Chondrocyte (in vitro differentiated cells): ENCODE measurements at regions not wholly inside any gene's neighbourhood (a gene's known extent, or its start where the extent isn't known, plus 50 kb on each side); places are given as distances from the start of the nearest gene placed in this dataset.
A peak's percentile ranks its signal among the peaks of the same experiment; 100 is the strongest.

Source experiments
- DNase-seq: peaks from one replicate; pipeline ENCODE4 v3.0.0; 2021; ENCODE audit warnings: mixed read lengths, low spot score
- H3K27ac Mint-ChIP-seq: one replicate; pipeline ENCODE4 v1.8.0; 2021; ENCODE audit warnings: mild to moderate bottlenecking, moderate library complexity, mixed read lengths; ENCODE audit not compliant: unreplicated experiment
- H3K27me3 Mint-ChIP-seq: 2 replicates; pipeline ENCODE4 v1.8.0; 2021; ENCODE audit warnings: low read depth, mixed read lengths
- H3K36me3 Mint-ChIP-seq: 2 replicates; pipeline ENCODE4 v1.8.0; 2021; ENCODE audit warnings: low read depth, mixed read lengths
- H3K4me1 Mint-ChIP-seq: 2 replicates; pipeline ENCODE4 v1.8.0; 2021; ENCODE audit warnings: low read depth, mild to moderate bottlenecking, mixed read lengths
- H3K4me3 Mint-ChIP-seq: one replicate; pipeline ENCODE4 v1.8.0; 2021; ENCODE audit warnings: mild to moderate bottlenecking, moderate library complexity, mixed read lengths; ENCODE audit not compliant: unreplicated experiment
- H3K9me3 Mint-ChIP-seq: 2 replicates; pipeline ENCODE4 v1.8.0; 2021; ENCODE audit warnings: low read depth, mixed read lengths
- TF ChIP-seq, protein P1 (sequence below): fragments of 200-600 bp; sonication (generic); IDR thresholded peaks from 2 replicates; pipeline ENCODE4 v1.5.0; 2021; ENCODE audit warnings: antibody characterized with exemption, mild to moderate bottlenecking, moderate library complexity

DNA sequence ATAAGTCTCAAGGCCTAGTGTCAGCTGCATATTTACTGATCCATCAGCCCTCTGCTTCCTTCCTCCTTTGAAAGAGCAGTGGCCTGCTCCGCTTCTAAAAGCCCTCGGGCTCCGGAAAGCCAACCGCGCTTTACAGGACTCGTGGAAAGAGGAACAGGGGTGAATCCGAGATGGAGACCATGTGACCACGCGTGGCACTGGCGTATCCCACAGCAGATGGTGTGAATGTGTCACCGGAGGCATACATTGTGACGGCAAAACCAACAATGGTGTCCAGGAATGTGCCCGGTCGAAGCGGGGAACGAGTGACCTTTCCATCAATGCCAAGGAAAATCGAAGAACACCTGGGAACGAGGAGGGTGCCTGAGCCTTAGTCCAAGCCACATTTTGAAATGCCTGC, 484.6 kb downstream of the SPATA31A7 start:
- Mint-ChIP-seq H3K4me1 (no peaks in the 10 kb centered on the region), H3K27me3 (no peaks in the 10 kb centered on the region), H3K9me3 (peaks cover 45% of the 10 kb centered on the region), H3K36me3 (peaks cover 2% of the 10 kb centered on the region), H3K4me3 (no peak overlapping the region), H3K27ac (no peak overlapping the region)
- DNase-seq = peak; percentile 61
- TF ChIP-seq, protein P1, sequence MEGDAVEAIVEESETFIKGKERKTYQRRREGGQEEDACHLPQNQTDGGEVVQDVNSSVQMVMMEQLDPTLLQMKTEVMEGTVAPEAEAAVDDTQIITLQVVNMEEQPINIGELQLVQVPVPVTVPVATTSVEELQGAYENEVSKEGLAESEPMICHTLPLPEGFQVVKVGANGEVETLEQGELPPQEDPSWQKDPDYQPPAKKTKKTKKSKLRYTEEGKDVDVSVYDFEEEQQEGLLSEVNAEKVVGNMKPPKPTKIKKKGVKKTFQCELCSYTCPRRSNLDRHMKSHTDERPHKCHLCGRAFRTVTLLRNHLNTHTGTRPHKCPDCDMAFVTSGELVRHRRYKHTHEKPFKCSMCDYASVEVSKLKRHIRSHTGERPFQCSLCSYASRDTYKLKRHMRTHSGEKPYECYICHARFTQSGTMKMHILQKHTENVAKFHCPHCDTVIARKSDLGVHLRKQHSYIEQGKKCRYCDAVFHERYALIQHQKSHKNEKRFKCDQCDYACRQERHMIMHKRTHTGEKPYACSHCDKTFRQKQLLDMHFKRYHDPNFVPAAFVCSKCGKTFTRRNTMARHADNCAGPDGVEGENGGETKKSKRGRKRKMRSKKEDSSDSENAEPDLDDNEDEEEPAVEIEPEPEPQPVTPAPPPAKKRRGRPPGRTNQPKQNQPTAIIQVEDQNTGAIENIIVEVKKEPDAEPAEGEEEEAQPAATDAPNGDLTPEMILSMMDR = no peak

DNA sequence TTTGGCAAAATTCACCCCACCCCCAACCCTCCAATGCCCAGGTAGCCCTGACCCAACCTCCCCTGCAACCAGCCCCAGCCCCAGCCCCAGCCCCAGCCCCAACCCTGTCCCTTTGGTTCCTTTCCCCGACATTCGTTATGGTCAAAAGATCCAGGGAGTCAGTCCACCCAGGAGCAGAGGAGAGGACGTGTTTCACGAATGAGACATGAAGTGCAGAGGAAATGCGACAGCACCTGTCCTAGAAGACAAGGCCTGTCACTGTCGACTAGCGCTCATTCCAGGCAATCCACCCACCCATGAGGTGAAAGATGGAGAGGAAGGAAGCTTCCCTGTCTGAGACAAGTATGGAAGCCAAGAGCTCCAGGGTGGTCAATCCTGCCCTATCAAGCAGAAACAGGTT, 485.0 kb downstream of the SPATA31A7 start:
- H3K27ac Mint-ChIP-seq = no peak overlapping the region
- DNase-seq = no peak
- peaks cover 1% of the 10 kb centered on the region for H3K36me3 Mint-ChIP-seq
- no peaks in the 10 kb centered on the region for H3K27me3 Mint-ChIP-seq
- H3K4me3 Mint-ChIP-seq = no peak overlapping the region
- H3K4me1 Mint-ChIP-seq = no peaks in the 10 kb centered on the region
- TF ChIP-seq, protein P1 = no peak
- peaks cover 44% of the 10 kb centered on the region for H3K9me3 Mint-ChIP-seq
